MM.1S (cell line): ENCODE measurements at regions not wholly inside any gene's neighbourhood (a gene's known extent, or its start where the extent isn't known, plus 50 kb on each side); places are given as distances from the start of the nearest gene placed in this dataset.

Source experiments
- CTCF ChIP-seq: fragments of 300-600 bp; sonication (generic); IDR thresholded peaks from 2 replicates; pipeline ENCODE4 v1.5.1; 2016; ENCODE audit warnings: antibody characterized with exemption, low read length, mixed read lengths
- EZH2 ChIP-seq: fragments of 300-600 bp; sonication (generic); optimal IDR thresholded peaks from 2 replicates; pipeline ENCODE3; 2017; ENCODE audit warnings: low read depth, mild to moderate bottlenecking, antibody characterized with exemption, low read length, mixed read lengths
- EZH2phosphoT487 ChIP-seq: fragments of 300-600 bp; sonication (generic); IDR thresholded peaks from 2 replicates; pipeline ENCODE4 v1.6.1; 2018; ENCODE audit warnings: antibody characterized with exemption, low read length

GRCh38 chr1:55650444-55650843 lies 435.3 kb upstream of the USP24 start:
- TF ChIP-seq CTCF (no peak), EZH2 (no peak), EZH2phosphoT487 (no peak)
